Prostate gland (tissue), 2 donors: ENCODE measurements at regions not wholly inside any gene's neighbourhood (a gene's known extent, or its start where the extent isn't known, plus 50 kb on each side); places are given as distances from the start of the nearest gene placed in this dataset.

Experiments used
- DNase-seq: peaks from one replicate; pipeline ENCODE4 v3.0.0-alpha.2; 2019; ENCODE audit warnings: low spot score
- H3K27ac ChIP-seq, 2 donors: fragments of 200-600 bp; sonication (generic); 2 replicates each; pipeline ENCODE4 v1.5.1; 2017 to 2019
- H3K27me3 ChIP-seq: fragments of 200-600 bp; sonication (generic); replicated peaks from 2 replicates; pipeline ENCODE4 v1.5.1; 2019; ENCODE audit not compliant: insufficient read depth
- H3K36me3 ChIP-seq, 2 donors: fragments of 200-600 bp; sonication (generic); 1 replicate in 1 of 2; 2 replicates in 1 of 2; pipeline versions ENCODE4 v1.5.1 to v1.8.1; 2017 to 2019
- H3K4me1 ChIP-seq: fragments of 200-600 bp; sonication (generic); replicated peaks from 2 replicates; pipeline ENCODE4 v1.5.1; 2019
- H3K4me3 ChIP-seq, 2 donors: fragments of 200-600 bp; sonication (generic); 2 replicates each; pipeline ENCODE4 v1.5.1; 2017 to 2019
- H3K9me3 ChIP-seq: fragments of 200-600 bp; sonication (generic); 2 replicates; pipeline ENCODE4 v1.5.1; 2017
- CTCF ChIP-seq, 4 experiments: fragments of 200-600 bp in 2 of 4; fragments of 450-650 bp in 2 of 4; sonication (generic) in 2 of 4; IDR thresholded peaks; 1 replicate in 3 of 4; 2 replicates in 1 of 4; pipeline ENCODE4 v1.5.1; 2016 to 2019; ENCODE audit warnings: antibody characterized with exemption in 4 of 4, mild to moderate bottlenecking in 2 of 4, moderate library complexity in 2 of 4
- POLR2A ChIP-seq: fragments of 450-650 bp; IDR thresholded peaks from one replicate; pipeline ENCODE4 v1.6.1; 2016; ENCODE audit warnings: antibody characterized with exemption, mild to moderate bottlenecking
- POLR2AphosphoS5 ChIP-seq: sonication (generic); formaldehyde crosslinking; IDR thresholded peaks from one replicate; pipeline ENCODE4 v1.6.1; 2017; ENCODE audit warnings: antibody characterized with exemption
- WGBS: methylation state at CpG from one replicate; pipeline ENCODE4 v1.1.5; 2018; 5-methylcytosine and 5-hydroxymethylcytosine counted together
- intact Hi-C: fragments of 100-400 bp; cut with DNase I; formaldehyde crosslinking; loops from one replicate; pipeline ENCODE4 v1.14.2; 2022

DNA sequence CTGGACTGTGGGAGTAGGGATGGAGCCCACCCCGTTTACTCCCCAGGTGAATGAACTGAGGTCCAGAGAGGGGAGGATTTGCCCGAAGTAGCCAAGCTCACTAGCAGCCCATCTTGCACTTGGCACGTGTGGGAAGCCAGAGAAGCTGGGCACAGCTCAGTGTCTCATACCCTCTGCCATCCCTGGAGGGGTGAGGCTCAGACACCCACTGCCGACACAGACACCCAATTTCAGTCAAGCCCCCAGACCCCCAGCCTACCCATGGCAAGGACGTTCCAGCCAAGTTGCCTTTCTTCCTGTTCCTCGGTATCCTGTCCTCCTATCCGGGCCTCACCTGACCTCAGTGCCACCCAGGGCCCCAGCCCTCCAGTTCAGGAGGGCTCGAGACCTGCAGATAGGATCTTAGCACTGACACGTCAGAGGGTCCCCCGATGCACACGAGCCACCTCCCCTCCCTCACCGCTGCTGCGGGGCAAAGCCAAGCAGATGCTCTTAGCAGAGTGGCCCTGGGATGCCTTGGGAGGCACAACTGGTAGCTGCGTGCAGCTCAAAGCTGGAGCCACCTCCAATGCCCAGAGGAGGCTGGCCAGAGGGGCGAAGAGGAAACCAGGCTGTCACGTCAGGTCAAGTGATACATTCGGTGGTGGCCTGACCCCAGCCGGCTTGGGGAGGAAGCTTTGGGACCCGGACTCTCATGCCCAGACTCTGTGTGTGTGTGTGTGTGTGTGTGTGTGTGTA, 90.4 kb upstream of the TNRC6C start:
- intact Hi-C loops: no loop called here
- WGBS: 92% methylated on average over 19 of the region's 19 CpGs

DNA sequence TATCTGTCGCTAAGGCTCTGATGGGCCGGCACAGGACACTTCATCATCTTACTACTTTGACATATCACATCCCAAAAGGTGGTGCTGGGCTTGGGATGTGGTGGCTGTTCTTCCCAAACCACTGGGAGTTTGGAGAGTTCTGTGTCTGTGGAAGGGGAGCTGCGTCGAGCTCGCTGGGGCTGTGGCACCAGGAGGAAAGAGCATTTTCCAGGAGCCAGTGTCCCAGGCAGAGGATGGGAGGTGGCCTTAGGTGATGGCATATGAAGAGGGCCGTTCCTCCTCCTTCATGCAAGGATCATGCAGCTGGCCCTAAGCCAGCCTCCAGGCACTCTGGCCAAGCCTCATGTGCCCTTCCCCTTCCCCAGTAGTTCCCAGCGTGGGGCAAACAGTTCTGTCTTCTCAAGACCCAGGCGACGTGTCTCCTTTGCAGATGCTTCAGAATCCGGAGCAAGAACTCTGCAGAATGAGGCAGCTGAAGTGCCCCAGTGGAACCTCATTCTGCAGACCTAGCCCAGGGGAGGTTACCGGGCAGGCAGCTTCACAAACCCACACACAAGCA, 89.4 kb upstream of the TNRC6C start:
- TF ChIP-seq POLR2A: no peak
- TF ChIP-seq POLR2AphosphoS5: no peak
- DNase-seq: no peak
- Histone ChIP-seq H3K4me1 (no peaks in the 10 kb centered on the region), H3K36me3 (no peaks in the 10 kb centered on the region), H3K27me3 (no peaks in the 10 kb centered on the region), H3K9me3 (no peaks in the 10 kb centered on the region), H3K4me3 (no peak overlapping the region), H3K27ac (no peak overlapping the region)
- intact Hi-C loops: no loop called here
- 70% methylated on average over 11 of the region's 11 CpGs for WGBS

More for the DNA sequence above, 90.4 kb upstream of the TNRC6C start:
- H3K9me3 ChIP-seq: no peaks in the 10 kb centered on the region
- H3K36me3 ChIP-seq: no peaks in the 10 kb centered on the region
- DNase-seq: no peak
- H3K27me3 ChIP-seq: no peaks in the 10 kb centered on the region
- no peak overlapping the region for H3K27ac ChIP-seq
- no peaks in the 10 kb centered on the region for H3K4me1 ChIP-seq
- no peak overlapping the region for H3K4me3 ChIP-seq
- TF ChIP-seq POLR2AphosphoS5 (no peak), POLR2A (no peak), CTCF (IDR thresholded peaks at IDR 0.05) (no peak)

DNA sequence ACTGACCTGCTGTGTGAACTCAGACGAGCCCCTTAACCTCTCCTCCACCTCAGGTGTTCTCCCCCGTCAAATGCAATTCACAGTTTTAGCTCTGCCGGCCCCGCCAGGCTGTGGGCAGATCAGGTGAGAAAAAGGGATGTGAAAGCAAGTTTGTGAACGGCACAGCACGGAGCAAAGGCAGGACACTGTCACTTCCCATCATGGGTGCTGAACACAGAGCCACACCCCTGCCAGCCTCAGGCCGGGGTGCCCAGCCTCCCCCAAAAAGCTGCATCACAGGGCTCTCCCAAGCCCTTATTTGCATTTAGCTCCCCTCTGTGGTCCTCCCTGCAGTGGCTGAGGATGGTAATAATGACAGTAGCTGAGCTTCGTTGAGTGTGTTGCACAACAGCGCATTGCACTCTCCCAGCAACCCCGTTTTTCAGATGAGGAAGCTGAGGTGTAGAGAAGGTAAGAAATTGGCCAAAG, 88.8 kb upstream of the TNRC6C start:
- TF ChIP-seq POLR2AphosphoS5: no peak
- TF ChIP-seq POLR2A: no peak
- no peak for TF ChIP-seq CTCF (IDR thresholded peaks at IDR 0.05)
- H3K36me3 ChIP-seq: no peaks in the 10 kb centered on the region
- H3K9me3 ChIP-seq: no peaks in the 10 kb centered on the region
- H3K27me3 ChIP-seq: no peaks in the 10 kb centered on the region
- H3K4me1 ChIP-seq: no peaks in the 10 kb centered on the region
- 65% methylated on average over 10 of the region's 10 CpGs for WGBS
- intact Hi-C loops: no loop called here
- H3K4me3 ChIP-seq: no peak overlapping the region
- DNase-seq: no peak
- no peak overlapping the region for H3K27ac ChIP-seq

- no peaks in the 10 kb centered on the region for H3K9me3 ChIP-seq
- TF ChIP-seq POLR2A (no peak), POLR2AphosphoS5 (no peak), CTCF (IDR thresholded peaks at IDR 0.05) (no peak)
- H3K27ac ChIP-seq: no peak overlapping the region
- intact Hi-C loops: no loop called here
- no peak overlapping the region for H3K4me3 ChIP-seq
- no peaks in the 10 kb centered on the region for H3K4me1 ChIP-seq
- H3K27me3 ChIP-seq: no peaks in the 10 kb centered on the region
- DNase-seq: no peak
- H3K36me3 ChIP-seq: no peaks in the 10 kb centered on the region
- 88% methylated on average over 11 of the region's 11 CpGs for WGBS
Observed at GRCh38 chr17:77872199-77872598, 86.3 kb upstream of the TNRC6C start.

- H3K9me3 ChIP-seq: no peaks in the 10 kb centered on the region
Observed at GRCh38 chr17:77872714-77873499, 85.6 kb upstream of the TNRC6C start.

More at GRCh38 chr17:77872714-77873499, 85.6 kb upstream of the TNRC6C start:
- DNase-seq: no peak
- intact Hi-C loops: no loop called here
- Histone ChIP-seq H3K4me3 (no peak overlapping the region), H3K27me3 (no peaks in the 10 kb centered on the region), H3K4me1 (no peaks in the 10 kb centered on the region), H3K27ac (no peak overlapping the region), H3K36me3 (no peaks in the 10 kb centered on the region)
- no peak for TF ChIP-seq POLR2AphosphoS5
- TF ChIP-seq CTCF (IDR thresholded peaks at IDR 0.05): no peak
- TF ChIP-seq POLR2A: no peak
- 69% methylated on average over 28 of the region's 28 CpGs for WGBS
